Lower leg skin (tissue), 3 donors: ENCODE measurements at regions not wholly inside any gene's neighbourhood (a gene's known extent, or its start where the extent isn't known, plus 50 kb on each side); places are given as distances from the start of the nearest gene placed in this dataset.

Experiments used
- CTCF ChIP-seq, 3 donors: fragments of 450-650 bp; IDR thresholded peaks; one replicate each; pipeline ENCODE4 v1.5.1; 2016; ENCODE audit warnings: antibody characterized with exemption in 3 of 3, mild to moderate bottlenecking in 3 of 3, moderate library complexity in 2 of 3
- POLR2A ChIP-seq, 2 donors: fragments of 450-650 bp; IDR thresholded peaks; one replicate each; pipeline ENCODE4 v1.6.1; 2016 to 2017; ENCODE audit warnings: antibody characterized with exemption in 2 of 2, mild to moderate bottlenecking in 1 of 2, moderate library complexity in 1 of 2

GRCh38 chr18:6578686-6579085 lies 150.8 kb upstream of the ARHGAP28 start:
- TF ChIP-seq CTCF (IDR thresholded peaks at IDR 0.05) (no peak), POLR2A (IDR thresholded peaks at IDR 0.05) (no peak)
